HUDEP-2 (cell line): ENCODE measurements at regions not wholly inside any gene's neighbourhood (a gene's known extent, or its start where the extent isn't known, plus 50 kb on each side); places are given as distances from the start of the nearest gene placed in this dataset.

Experiments
- DNase-seq, 76 experiments: peaks; one replicate each; lab custom pipeline; 2025; ENCODE audit not compliant: unreplicated experiment in 76 of 76; lab: John Stamatoyannopoulos, UW

GRCh38 chr18:78722386-78722785, 257.2 kb upstream of the SALL3 start:
- DNase-seq = no peak

- DNase-seq = no peak
Measured at GRCh38 chr18:78722929-78723710, 256.5 kb upstream of the SALL3 start.

GRCh38 chr18:78724214-78724914, 255.3 kb upstream of the SALL3 start:
- no peak for DNase-seq

- no peak for DNase-seq
Measured at GRCh38 chr18:78725426-78725825, 254.2 kb upstream of the SALL3 start.

GRCh38 chr18:78726326-78727056, 253.1 kb upstream of the SALL3 start:
- no peak for DNase-seq

- no peak for DNase-seq
Measured at GRCh38 chr18:78727057-78727739, 252.4 kb upstream of the SALL3 start.

GRCh38 chr18:78727877-78728783, 251.5 kb upstream of the SALL3 start:
- no peak for DNase-seq

GRCh38 chr18:78728784-78729467, 250.7 kb upstream of the SALL3 start:
- DNase-seq = no peak

- no peak for DNase-seq
Measured at GRCh38 chr18:78730546-78730945, 249.1 kb upstream of the SALL3 start.

- no peak for DNase-seq
Measured at GRCh38 chr18:78731016-78731397, 248.6 kb upstream of the SALL3 start.

- no peak for DNase-seq
Measured at GRCh38 chr18:78731398-78732032, 248.1 kb upstream of the SALL3 start.

- DNase-seq = no peak
Measured at GRCh38 chr18:78732273-78733210, 247.1 kb upstream of the SALL3 start.

- DNase-seq = peak in 1 of 76 experiments; percentile 4
Measured at GRCh38 chr18:78733762-78734613, 245.6 kb upstream of the SALL3 start.

GRCh38 chr18:78734614-78734945, 245.0 kb upstream of the SALL3 start:
- DNase-seq = no peak

- no peak for DNase-seq
Measured at GRCh38 chr18:78735131-78736014, 244.2 kb upstream of the SALL3 start.

- no peak for DNase-seq
Measured at GRCh38 chr18:78736015-78736690, 243.5 kb upstream of the SALL3 start.
